GM12892 (cell line): ENCODE measurements at regions not wholly inside any gene's neighbourhood (a gene's known extent, or its start where the extent isn't known, plus 50 kb on each side); places are given as distances from the start of the nearest gene placed in this dataset.

Experiments
- DNase-seq: peaks from one replicate; pipeline ENCODE4 v3.0.0; 2011; ENCODE audit not compliant: insufficient read length
- FAIRE-seq: peaks from 2 replicates; lab custom pipeline; 2011; peaks lifted over from hg19 to GRCh38; lab: Jason Lieb, UNC
- POLR2A ChIP-seq: IDR thresholded peaks from 2 replicates; pipeline ENCODE4 v1.6.1; 2011; ENCODE audit warnings: low read depth, low read length, control low read depth
- POLR2AphosphoS5 ChIP-seq: IDR thresholded peaks from 2 replicates; pipeline ENCODE4 v1.6.1; 2011; ENCODE audit warnings: low read depth, low read length, control low read depth
- TAF1 ChIP-seq: IDR thresholded peaks from 2 replicates; pipeline ENCODE4 v1.6.1; 2011; ENCODE audit warnings: low read depth, mild to moderate bottlenecking, control low read depth, low read length, borderline replicate concordance

DNA sequence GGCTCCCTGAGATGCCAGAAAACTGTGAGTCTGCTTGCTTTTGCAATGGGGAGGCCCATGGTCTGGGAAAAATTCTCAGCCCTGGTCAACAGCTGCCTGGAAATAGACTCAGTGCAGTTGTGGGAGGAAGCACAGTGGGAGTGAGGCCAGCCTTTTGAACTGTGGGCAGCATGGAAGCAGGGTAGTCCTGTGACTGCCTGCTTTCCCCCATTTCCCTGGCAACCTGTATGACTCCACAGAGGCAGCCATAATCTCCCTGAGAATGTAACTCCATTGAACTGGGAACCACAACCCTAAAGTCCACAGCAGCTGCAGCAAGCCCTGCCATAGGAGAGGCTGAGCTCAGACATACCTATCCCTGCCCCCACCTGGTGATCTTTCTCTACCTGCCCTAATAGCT is 494.6 kb upstream of the FAT3 start:
- TF ChIP-seq TAF1 (no peak), POLR2AphosphoS5 (no peak), POLR2A (no peak)
- DNase-seq = no peak
- no peak for FAIRE-seq

DNA sequence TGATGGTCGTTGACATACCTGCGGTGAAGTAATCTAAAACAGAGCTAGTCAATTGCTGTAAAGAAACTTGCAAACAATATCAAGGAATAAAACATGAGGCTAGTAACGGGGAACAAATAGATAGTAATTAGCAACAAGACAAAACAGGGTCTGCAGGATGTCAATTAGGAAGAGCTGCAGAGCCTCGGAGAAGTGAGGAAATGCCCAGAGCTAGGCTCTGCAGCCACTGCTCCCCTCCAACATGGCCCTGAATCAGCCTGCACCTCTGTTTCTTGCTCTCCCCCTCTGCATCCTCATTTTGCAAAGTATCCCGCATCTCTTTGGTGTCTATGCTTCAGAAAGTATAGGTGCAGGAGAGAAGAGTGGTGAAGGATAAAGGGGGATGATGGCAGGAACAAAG is 507.4 kb upstream of the FAT3 start:
- DNase-seq (no peak), FAIRE-seq (no peak)
- TF ChIP-seq TAF1 (no peak), POLR2AphosphoS5 (no peak)

GRCh38 chr11:91707652-91708482 is 516.8 kb upstream of the FAT3 start:
- DNase-seq (no peak), FAIRE-seq (no peak)
- TF ChIP-seq TAF1 (no peak), POLR2A (no peak), POLR2AphosphoS5 (no peak)

DNA sequence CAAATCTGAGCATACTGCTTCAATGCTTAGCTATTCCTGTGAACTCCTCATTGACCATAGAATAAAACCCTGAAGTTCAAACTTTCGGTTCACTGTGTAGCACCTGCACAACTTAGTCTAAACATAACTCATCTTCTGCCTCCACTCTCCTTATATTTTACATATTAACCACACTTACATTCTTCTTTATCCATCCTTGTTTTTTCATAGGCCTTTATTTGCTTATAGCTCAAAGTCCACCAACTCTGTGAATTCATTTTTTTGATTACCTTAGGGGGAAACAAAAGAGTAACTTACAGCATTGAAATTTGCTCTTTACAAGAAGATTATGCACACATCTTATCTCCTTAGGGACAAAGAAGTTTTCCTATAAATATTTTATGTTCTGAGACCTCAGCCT is 521.6 kb upstream of the FAT3 start:
- DNase-seq (no peak), FAIRE-seq (no peak)
- no peak for TF ChIP-seq POLR2AphosphoS5
- no peak for TF ChIP-seq POLR2A
- no peak for TF ChIP-seq TAF1

DNA sequence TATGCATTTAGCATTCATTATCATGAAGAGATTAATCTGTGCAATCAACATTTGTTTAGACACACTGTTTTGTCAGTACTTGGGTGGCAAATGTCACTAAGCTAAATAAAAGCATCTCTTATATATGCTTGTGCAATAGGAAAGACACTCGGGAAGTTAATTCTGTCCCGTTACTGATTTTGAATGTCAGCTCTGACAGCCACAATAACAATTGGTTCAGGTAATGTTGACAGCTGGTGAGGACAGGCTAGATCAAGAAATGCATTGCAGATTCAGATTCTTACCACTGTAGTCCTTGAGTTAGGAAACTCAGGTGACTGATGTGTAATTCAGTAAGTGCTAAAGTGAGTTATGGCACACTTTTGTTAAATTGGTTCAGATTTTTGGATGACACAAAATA is 523.8 kb upstream of the FAT3 start:
- no peak for DNase-seq
- FAIRE-seq = no peak
- TF ChIP-seq POLR2A = no peak
- TF ChIP-seq TAF1 = no peak
- TF ChIP-seq POLR2AphosphoS5 = no peak

- TF ChIP-seq POLR2A = no peak
- no peak for TF ChIP-seq TAF1
- TF ChIP-seq POLR2AphosphoS5 = no peak
- no peak for DNase-seq
- FAIRE-seq = no peak
Measured at GRCh38 chr11:91698845-91699244, 525.8 kb upstream of the FAT3 start.

DNA sequence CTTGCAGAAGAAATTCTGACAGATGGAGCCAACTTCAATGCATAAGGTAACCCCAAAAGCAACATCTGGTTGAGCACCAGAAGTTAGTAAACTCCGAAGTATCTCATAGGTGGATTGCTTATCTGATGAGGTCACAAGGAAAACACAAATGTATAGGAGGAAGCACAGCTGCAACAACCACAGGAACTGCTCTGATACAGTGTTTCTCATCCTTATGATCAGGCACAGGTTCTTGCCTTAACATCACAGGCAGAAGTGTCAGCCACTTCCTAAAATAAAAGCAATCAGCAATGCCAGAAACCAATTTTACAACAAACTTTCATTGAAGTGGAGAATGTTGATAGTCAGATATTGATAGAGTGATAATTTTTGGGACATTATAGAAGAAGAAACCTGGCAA is 530.3 kb upstream of the FAT3 start:
- DNase-seq (no peak), FAIRE-seq (no peak)
- no peak for TF ChIP-seq TAF1
- TF ChIP-seq POLR2A = no peak
- no peak for TF ChIP-seq POLR2AphosphoS5

- FAIRE-seq (no peak), DNase-seq (no peak)
- no peak for TF ChIP-seq POLR2A
- TF ChIP-seq TAF1 = no peak
- TF ChIP-seq POLR2AphosphoS5 = no peak
Measured at GRCh38 chr11:91691872-91692271, 532.7 kb upstream of the FAT3 start.

- TF ChIP-seq TAF1 = no peak
- TF ChIP-seq POLR2AphosphoS5 = no peak
- no peak for TF ChIP-seq POLR2A
- no peak for DNase-seq
- FAIRE-seq = no peak
Measured at GRCh38 chr11:91688672-91689071, 535.9 kb upstream of the FAT3 start.

DNA sequence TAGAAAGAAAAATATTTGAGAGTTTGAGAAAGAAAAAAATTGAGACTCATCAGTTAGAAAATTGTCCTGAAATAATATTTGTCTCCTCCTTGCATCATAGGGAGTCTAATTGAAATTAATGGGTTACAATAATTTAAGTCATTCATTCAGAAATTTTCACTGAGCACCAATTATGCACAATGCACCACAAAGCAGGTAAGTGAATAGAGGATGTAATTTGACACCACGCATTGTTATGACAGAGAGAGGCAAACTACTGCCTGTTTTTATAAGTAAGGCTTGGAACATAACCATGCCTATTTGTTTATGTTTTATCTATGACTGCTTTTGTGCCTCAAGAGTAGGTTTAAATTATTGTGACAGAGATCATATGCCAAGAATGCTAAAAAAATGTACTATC is 537.9 kb upstream of the FAT3 start:
- no peak for DNase-seq
- no peak for FAIRE-seq
- TF ChIP-seq POLR2AphosphoS5 (no peak), POLR2A (no peak), TAF1 (no peak)

DNA sequence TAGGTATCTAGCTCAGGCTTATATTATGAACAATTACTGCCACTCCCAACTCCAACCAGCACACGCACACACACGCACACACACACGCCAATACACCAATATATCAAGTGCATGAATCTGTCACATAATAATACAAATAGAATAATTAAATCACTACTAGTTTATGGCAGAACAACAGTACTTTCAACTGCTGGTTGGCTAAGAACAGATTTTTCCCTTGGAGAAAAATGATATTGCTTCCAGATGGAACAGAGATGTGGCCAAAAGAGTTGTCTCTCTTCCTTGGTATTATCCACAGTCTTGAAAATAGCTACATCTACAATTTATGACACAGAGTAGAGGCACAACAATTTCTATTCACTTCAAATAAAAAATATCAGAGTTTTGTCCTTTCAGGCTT is 538.3 kb upstream of the FAT3 start:
- DNase-seq = no peak
- TF ChIP-seq TAF1 (no peak), POLR2AphosphoS5 (no peak)
- no peak for FAIRE-seq

- no peak for FAIRE-seq
- no peak for TF ChIP-seq POLR2AphosphoS5
- no peak for TF ChIP-seq TAF1
- TF ChIP-seq POLR2A = no peak
Measured at GRCh38 chr11:91673705-91674104, 550.9 kb upstream of the FAT3 start.

GRCh38 chr11:91664521-91664920 is 560.1 kb upstream of the FAT3 start:
- DNase-seq (no peak), FAIRE-seq (no peak)
- TF ChIP-seq TAF1 (no peak), POLR2A (no peak), POLR2AphosphoS5 (no peak)

More at GRCh38 chr11:91673705-91674104, 550.9 kb upstream of the FAT3 start:
- DNase-seq = no peak
